ENCODE measurements at regions not wholly inside any gene's neighbourhood (a gene's known extent, or its start where the extent isn't known, plus 50 kb on each side); places are given as distances from the start of the nearest gene placed in this dataset.

DNA sequence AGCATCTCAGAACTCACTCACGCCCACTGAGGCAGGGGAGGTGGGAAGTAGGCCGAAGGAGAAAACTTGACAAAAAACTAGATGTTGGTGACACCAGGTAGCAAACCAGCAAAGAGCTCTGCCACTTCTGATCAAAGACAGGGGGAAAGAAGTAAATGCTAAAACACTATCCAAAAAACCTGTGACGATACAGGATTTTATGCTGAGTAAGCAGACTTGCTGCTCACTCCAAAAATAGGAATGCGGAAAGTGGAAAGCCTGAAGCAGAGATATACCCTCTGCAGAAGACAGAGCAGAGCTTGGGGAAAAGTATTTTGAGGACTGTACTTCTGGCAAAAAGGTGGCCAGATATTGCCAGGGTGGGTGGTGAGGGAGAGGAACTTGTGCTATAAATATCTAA lies 73.3 kb upstream of the YPEL5 start:
- no peak overlapping the region for H3K27ac Mint-ChIP-seq
- peaks cover 67 to 76% of the 10 kb centered on the region in 2 donors for H3K27me3 Mint-ChIP-seq
- H3K4me3 Mint-ChIP-seq, result no peak overlapping the region
- H3K9me3 Mint-ChIP-seq, result no peaks in the 10 kb centered on the region
- no peaks in the 10 kb centered on the region for H3K4me1 Mint-ChIP-seq (ENCODE audit: low read depth in 2 of 2)
- DNase-seq, result no peak
- no peaks in the 10 kb centered on the region for H3K36me3 Mint-ChIP-seq (ENCODE audit: insufficient read depth)
- no peak for ATAC-seq (replicated peaks)

DNA sequence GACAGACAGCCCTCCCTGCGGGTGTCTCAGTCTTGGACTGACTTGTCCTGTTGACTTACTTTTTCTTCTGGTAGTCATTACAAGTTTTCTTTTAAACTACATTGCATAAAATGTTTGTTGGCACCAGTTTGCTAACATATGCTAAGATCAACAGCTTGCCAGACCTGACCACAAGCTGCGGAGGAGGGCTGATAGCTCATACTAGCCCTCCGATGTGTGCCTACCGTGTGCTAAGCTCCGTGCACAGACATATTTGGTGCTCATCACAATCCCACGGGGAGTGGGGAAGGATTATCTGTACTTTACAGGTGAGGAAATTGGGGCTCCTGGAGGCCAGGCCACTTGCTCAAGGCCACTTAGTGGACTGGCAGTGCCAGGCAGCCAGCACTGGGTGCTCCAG lies 72.8 kb upstream of the YPEL5 start:
- Mint-ChIP-seq H3K4me1 (ENCODE audit: low read depth in 2 of 2) (no peaks in the 10 kb centered on the region), H3K36me3 (ENCODE audit: insufficient read depth) (no peaks in the 10 kb centered on the region), H3K4me3 (no peak overlapping the region), H3K27ac (no peak overlapping the region), H3K27me3 (peaks cover 67 to 78% of the 10 kb centered on the region in 2 donors), H3K9me3 (no peaks in the 10 kb centered on the region)
- DNase-seq (no peak), ATAC-seq (replicated peaks) (no peak)

DNA sequence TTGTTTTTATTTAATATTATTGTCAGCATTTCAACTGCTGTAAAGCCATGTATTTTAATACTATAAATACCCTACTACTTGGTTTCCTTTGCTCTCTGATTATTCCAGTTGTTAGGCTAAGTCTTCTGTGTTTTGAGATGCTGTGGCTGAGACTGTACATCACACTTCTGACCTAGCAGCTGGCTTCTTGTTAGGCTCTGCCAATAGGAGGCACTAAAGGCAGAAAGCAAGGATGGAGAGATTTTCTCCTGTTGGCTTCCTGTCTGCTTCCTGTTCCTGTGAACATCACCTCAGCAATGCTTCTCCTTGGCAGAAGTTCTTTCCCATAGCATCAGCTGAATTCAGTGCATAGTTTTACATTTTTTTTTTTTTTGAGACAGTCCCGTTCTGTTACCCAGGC lies 68.3 kb upstream of the YPEL5 start:
- Mint-ChIP-seq H3K36me3 (ENCODE audit: insufficient read depth) (no peaks in the 10 kb centered on the region), H3K4me3 (no peak overlapping the region)

GRCh38 chr2:30084915-30085314 lies 61.9 kb upstream of the YPEL5 start:
- ATAC-seq (replicated peaks), result no peak

More for the DNA sequence above, 68.3 kb upstream of the YPEL5 start:
- Mint-ChIP-seq H3K9me3 (no peaks in the 10 kb centered on the region), H3K27ac (no peak overlapping the region), H3K27me3 (peaks cover 50 to 54% of the 10 kb centered on the region in 2 donors), H3K4me1 (ENCODE audit: low read depth in 2 of 2) (no peaks in the 10 kb centered on the region)
- ATAC-seq (replicated peaks) (no peak), DNase-seq (no peak)

GRCh38 chr2:30089171-30089570 lies 57.6 kb upstream of the YPEL5 start:
- Mint-ChIP-seq H3K4me3 (no peak overlapping the region), H3K36me3 (ENCODE audit: insufficient read depth) (no peaks in the 10 kb centered on the region), H3K27me3 (peaks cover 64 to 82% of the 10 kb centered on the region in 2 donors), H3K9me3 (no peaks in the 10 kb centered on the region), H3K27ac (no peak overlapping the region), H3K4me1 (ENCODE audit: low read depth in 2 of 2) (peaks cover 5 to 6% of the 10 kb centered on the region in 2 donors)
- ATAC-seq (replicated peaks) (no peak), DNase-seq (no peak)

More at GRCh38 chr2:30084915-30085314, 61.9 kb upstream of the YPEL5 start:
- DNase-seq, result no peak
- Mint-ChIP-seq H3K4me3 (no peak overlapping the region), H3K4me1 (ENCODE audit: low read depth in 2 of 2) (no peaks in the 10 kb centered on the region), H3K9me3 (no peaks in the 10 kb centered on the region), H3K27me3 (peaks cover 49 to 53% of the 10 kb centered on the region in 2 donors), H3K36me3 (ENCODE audit: insufficient read depth) (no peaks in the 10 kb centered on the region), H3K27ac (no peak overlapping the region)

GRCh38 chr2:30095402-30095801 lies 51.4 kb upstream of the YPEL5 start:
- Mint-ChIP-seq H3K36me3 (ENCODE audit: insufficient read depth) (no peaks in the 10 kb centered on the region), H3K27me3 (peaks cover 53 to 58% of the 10 kb centered on the region in 2 donors), H3K9me3 (no peaks in the 10 kb centered on the region), H3K4me1 (ENCODE audit: low read depth in 2 of 2) (peaks cover 5 to 6% of the 10 kb centered on the region in 2 donors), H3K4me3 (no peak overlapping the region), H3K27ac (no peak overlapping the region)
- no peak for ATAC-seq (replicated peaks)
- no peak for DNase-seq

- no peaks in the 10 kb centered on the region for H3K9me3 Mint-ChIP-seq
- ATAC-seq (replicated peaks), result no peak
- no peaks in the 10 kb centered on the region for H3K36me3 Mint-ChIP-seq (ENCODE audit: insufficient read depth)
- H3K27ac Mint-ChIP-seq, result no peak overlapping the region
- DNase-seq, result no peak
- no peaks in the 10 kb centered on the region for H3K4me1 Mint-ChIP-seq (ENCODE audit: low read depth in 2 of 2)
- peaks cover 53 to 58% of the 10 kb centered on the region in 2 donors for H3K27me3 Mint-ChIP-seq
- no peak overlapping the region for H3K4me3 Mint-ChIP-seq
Observed at GRCh38 chr2:30096451-30096850, 50.4 kb upstream of the YPEL5 start.
